WTC11 (cell line): ENCODE measurements at regions not wholly inside any gene's neighbourhood (a gene's known extent, or its start where the extent isn't known, plus 50 kb on each side); places are given as distances from the start of the nearest gene placed in this dataset.

Experiments
- ATAC-seq: fragments of 200-7000 bp; cut with Tn5 transposase; 2 replicates; pipeline ENCODE4 v1.10.0; 2021; ENCODE audit warnings: mild to moderate bottlenecking, moderate library complexity
- CTCF ChIA-PET: fragments of 300-600 bp; sonication (Branson Sonifier 250); formaldehyde crosslinking; loops from one replicate; lab custom pipeline; 2021; ENCODE audit warnings: antibody characterized with exemption; lab: Charles Lee
- POLR2A ChIA-PET: fragments of 350-600 bp; sonication (Branson Sonifier 250); formaldehyde crosslinking; loops from one replicate; lab custom pipeline; 2021; ENCODE audit warnings: antibody characterized with exemption; lab: Charles Lee
- DNase-seq: peaks from one replicate; pipeline ENCODE4 v3.0.0; 2021; ENCODE audit warnings: low spot score
- H3K27ac Mint-ChIP-seq: 2 replicates; pipeline ENCODE4 v1.8.0; 2021; ENCODE audit warnings: mixed read lengths
- H3K27me3 Mint-ChIP-seq: 2 replicates; pipeline ENCODE4 v1.8.0; 2021; ENCODE audit warnings: low read depth, mild to moderate bottlenecking, moderate library complexity, mixed read lengths
- H3K36me3 Mint-ChIP-seq: 2 replicates; pipeline ENCODE4 v1.8.0; 2021; ENCODE audit warnings: mixed read lengths
- H3K4me1 Mint-ChIP-seq: 2 replicates; pipeline ENCODE4 v1.8.0; 2022; ENCODE audit warnings: mixed read lengths
- H3K4me3 Mint-ChIP-seq: 2 replicates; pipeline ENCODE4 v1.8.0; 2021; ENCODE audit warnings: mild to moderate bottlenecking, moderate library complexity, mixed read lengths
- H3K9me3 Mint-ChIP-seq: 2 replicates; pipeline ENCODE4 v1.8.0; 2021; ENCODE audit warnings: mixed read lengths
- ATF2 ChIP-seq: sonication (generic); formaldehyde crosslinking; IDR thresholded peaks from 2 replicates; pipeline ENCODE4 v1.8.1; 2022; ENCODE audit warnings: low read depth, missing genetic modification reagents, borderline replicate concordance
- FOXK1 ChIP-seq: sonication (generic); formaldehyde crosslinking; IDR thresholded peaks from 2 replicates; pipeline ENCODE4 v1.8.0; 2022; ENCODE audit warnings: mild to moderate bottlenecking, moderate library complexity, missing genetic modification reagents
- FOXP1 ChIP-seq: sonication (generic); formaldehyde crosslinking; IDR thresholded peaks from 2 replicates; pipeline ENCODE4 v1.8.0; 2022; ENCODE audit warnings: missing genetic modification reagents, mild to moderate bottlenecking, moderate library complexity, borderline replicate concordance
- GTF2I ChIP-seq: fragments of 250-450 bp; sonication (Bioruptor Pico); conservative IDR thresholded peaks from 2 replicates; pipeline ENCODE4 v1.4.0; 2021; ENCODE audit warnings: mild to moderate bottlenecking
- IRF2 ChIP-seq: sonication (generic); formaldehyde crosslinking; IDR thresholded peaks from 2 replicates; pipeline ENCODE4 v1.8.0; 2022; ENCODE audit warnings: low read depth, missing genetic modification reagents, borderline replicate concordance
- JUN ChIP-seq: sonication (generic); formaldehyde crosslinking; IDR thresholded peaks from 2 replicates; pipeline ENCODE4 v1.8.0; 2023; ENCODE audit warnings: mild to moderate bottlenecking, missing genetic modification reagents
- KAT7 ChIP-seq: sonication (generic); formaldehyde crosslinking; IDR thresholded peaks from 2 replicates; pipeline ENCODE4 v1.8.1; 2023; ENCODE audit warnings: missing genetic modification reagents, mild to moderate bottlenecking, borderline replicate concordance
- NFE2L1 ChIP-seq: sonication (generic); formaldehyde crosslinking; IDR thresholded peaks from 2 replicates; pipeline ENCODE4 v1.8.1; 2023; ENCODE audit warnings: missing genetic modification reagents
- PRRX2 ChIP-seq: fragments of 250-450 bp; sonication (Bioruptor Pico); IDR thresholded peaks from 2 replicates; pipeline ENCODE4 v1.8.0; 2021; ENCODE audit warnings: mild to moderate bottlenecking
- RORB ChIP-seq: fragments of 250-450 bp; sonication (Bioruptor Pico); IDR thresholded peaks from 2 replicates; pipeline ENCODE4 v1.9.0; 2021; ENCODE audit warnings: mild to moderate bottlenecking
- SP1 ChIP-seq: sonication (generic); formaldehyde crosslinking; conservative IDR thresholded peaks from 2 replicates; pipeline ENCODE4 v1.8.1; 2022; ENCODE audit warnings: missing genetic modification reagents
- ZMAT4 ChIP-seq: fragments of 250-450 bp; sonication (Bioruptor Pico); IDR thresholded peaks from 2 replicates; pipeline ENCODE4 v1.9.0; 2021; ENCODE audit warnings: mild to moderate bottlenecking
- ZNF138 ChIP-seq: sonication (generic); formaldehyde crosslinking; conservative IDR thresholded peaks from 2 replicates; pipeline ENCODE4 v1.8.1; 2022; ENCODE audit warnings: mild to moderate bottlenecking, moderate library complexity, missing genetic modification reagents
- ZNF219 ChIP-seq: sonication (generic); formaldehyde crosslinking; IDR thresholded peaks from 2 replicates; pipeline ENCODE4 v1.8.0; 2023; ENCODE audit warnings: missing genetic modification reagents, mild to moderate bottlenecking, borderline replicate concordance
- TF ChIP-seq, protein P1 (sequence below): sonication (generic); formaldehyde crosslinking; IDR thresholded peaks from 2 replicates; pipeline ENCODE4 v1.8.0; 2023; ENCODE audit warnings: missing genetic modification reagents, mild to moderate bottlenecking, borderline replicate concordance
- TF ChIP-seq, protein P2 (sequence below): fragments of 250-450 bp; sonication (Bioruptor Pico); IDR thresholded peaks from 2 replicates; pipeline ENCODE4 v1.9.0; 2021; ENCODE audit warnings: mild to moderate bottlenecking, borderline replicate concordance
- TF ChIP-seq, protein P3 (sequence below): sonication (generic); formaldehyde crosslinking; IDR thresholded peaks from 2 replicates; pipeline ENCODE4 v1.8.0; 2022; ENCODE audit warnings: mild to moderate bottlenecking, missing genetic modification reagents

DNA sequence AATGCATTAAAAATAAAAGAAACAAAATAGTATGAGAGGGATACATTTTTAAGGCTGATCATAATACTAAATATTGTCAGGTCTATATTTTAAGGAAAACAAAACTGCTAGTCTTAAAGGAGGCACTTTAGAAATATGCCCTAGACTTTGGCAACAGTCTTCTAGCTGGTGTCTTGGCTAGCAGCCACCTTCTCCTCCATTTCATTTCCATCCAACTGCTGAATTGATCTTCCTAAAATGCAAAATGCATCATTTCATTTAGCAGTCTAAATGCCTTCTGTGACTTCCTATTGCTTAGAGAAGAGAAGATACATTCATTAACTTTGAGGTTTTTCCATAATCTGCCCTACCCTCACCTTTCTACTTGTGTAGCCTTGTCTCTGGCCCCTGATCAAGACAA lies 1404.1 kb downstream of the CDH11 start:
- no peak for ATAC-seq
- Mint-ChIP-seq H3K27me3 (no peaks in the 10 kb centered on the region; the same call in 1 of the 2 replicates), H3K4me3 (no peak overlapping the region), H3K36me3 (peaks cover 22% of the 10 kb centered on the region), H3K27ac (no peak overlapping the region), H3K9me3 (peaks cover 24% of the 10 kb centered on the region), H3K4me1 (peaks cover 26% of the 10 kb centered on the region)
- ChIA-PET POLR2A (no interaction called here), CTCF (no interaction called here)
- no peak for DNase-seq
- TF ChIP-seq, protein P1, sequence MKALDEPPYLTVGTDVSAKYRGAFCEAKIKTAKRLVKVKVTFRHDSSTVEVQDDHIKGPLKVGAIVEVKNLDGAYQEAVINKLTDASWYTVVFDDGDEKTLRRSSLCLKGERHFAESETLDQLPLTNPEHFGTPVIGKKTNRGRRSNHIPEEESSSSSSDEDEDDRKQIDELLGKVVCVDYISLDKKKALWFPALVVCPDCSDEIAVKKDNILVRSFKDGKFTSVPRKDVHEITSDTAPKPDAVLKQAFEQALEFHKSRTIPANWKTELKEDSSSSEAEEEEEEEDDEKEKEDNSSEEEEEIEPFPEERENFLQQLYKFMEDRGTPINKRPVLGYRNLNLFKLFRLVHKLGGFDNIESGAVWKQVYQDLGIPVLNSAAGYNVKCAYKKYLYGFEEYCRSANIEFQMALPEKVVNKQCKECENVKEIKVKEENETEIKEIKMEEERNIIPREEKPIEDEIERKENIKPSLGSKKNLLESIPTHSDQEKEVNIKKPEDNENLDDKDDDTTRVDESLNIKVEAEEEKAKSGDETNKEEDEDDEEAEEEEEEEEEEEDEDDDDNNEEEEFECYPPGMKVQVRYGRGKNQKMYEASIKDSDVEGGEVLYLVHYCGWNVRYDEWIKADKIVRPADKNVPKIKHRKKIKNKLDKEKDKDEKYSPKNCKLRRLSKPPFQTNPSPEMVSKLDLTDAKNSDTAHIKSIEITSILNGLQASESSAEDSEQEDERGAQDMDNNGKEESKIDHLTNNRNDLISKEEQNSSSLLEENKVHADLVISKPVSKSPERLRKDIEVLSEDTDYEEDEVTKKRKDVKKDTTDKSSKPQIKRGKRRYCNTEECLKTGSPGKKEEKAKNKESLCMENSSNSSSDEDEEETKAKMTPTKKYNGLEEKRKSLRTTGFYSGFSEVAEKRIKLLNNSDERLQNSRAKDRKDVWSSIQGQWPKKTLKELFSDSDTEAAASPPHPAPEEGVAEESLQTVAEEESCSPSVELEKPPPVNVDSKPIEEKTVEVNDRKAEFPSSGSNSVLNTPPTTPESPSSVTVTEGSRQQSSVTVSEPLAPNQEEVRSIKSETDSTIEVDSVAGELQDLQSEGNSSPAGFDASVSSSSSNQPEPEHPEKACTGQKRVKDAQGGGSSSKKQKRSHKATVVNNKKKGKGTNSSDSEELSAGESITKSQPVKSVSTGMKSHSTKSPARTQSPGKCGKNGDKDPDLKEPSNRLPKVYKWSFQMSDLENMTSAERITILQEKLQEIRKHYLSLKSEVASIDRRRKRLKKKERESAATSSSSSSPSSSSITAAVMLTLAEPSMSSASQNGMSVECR, result no peak
- TF ChIP-seq ZNF219 (CRISPR knock-in tag) (no peak), IRF2 (CRISPR knock-in tag) (no peak), NFE2L1 (CRISPR knock-in tag) (no peak), RORB (no peak), FOXP1 (CRISPR knock-in tag) (no peak), ATF2 (CRISPR knock-in tag) (no peak)
- TF ChIP-seq, protein P2, sequence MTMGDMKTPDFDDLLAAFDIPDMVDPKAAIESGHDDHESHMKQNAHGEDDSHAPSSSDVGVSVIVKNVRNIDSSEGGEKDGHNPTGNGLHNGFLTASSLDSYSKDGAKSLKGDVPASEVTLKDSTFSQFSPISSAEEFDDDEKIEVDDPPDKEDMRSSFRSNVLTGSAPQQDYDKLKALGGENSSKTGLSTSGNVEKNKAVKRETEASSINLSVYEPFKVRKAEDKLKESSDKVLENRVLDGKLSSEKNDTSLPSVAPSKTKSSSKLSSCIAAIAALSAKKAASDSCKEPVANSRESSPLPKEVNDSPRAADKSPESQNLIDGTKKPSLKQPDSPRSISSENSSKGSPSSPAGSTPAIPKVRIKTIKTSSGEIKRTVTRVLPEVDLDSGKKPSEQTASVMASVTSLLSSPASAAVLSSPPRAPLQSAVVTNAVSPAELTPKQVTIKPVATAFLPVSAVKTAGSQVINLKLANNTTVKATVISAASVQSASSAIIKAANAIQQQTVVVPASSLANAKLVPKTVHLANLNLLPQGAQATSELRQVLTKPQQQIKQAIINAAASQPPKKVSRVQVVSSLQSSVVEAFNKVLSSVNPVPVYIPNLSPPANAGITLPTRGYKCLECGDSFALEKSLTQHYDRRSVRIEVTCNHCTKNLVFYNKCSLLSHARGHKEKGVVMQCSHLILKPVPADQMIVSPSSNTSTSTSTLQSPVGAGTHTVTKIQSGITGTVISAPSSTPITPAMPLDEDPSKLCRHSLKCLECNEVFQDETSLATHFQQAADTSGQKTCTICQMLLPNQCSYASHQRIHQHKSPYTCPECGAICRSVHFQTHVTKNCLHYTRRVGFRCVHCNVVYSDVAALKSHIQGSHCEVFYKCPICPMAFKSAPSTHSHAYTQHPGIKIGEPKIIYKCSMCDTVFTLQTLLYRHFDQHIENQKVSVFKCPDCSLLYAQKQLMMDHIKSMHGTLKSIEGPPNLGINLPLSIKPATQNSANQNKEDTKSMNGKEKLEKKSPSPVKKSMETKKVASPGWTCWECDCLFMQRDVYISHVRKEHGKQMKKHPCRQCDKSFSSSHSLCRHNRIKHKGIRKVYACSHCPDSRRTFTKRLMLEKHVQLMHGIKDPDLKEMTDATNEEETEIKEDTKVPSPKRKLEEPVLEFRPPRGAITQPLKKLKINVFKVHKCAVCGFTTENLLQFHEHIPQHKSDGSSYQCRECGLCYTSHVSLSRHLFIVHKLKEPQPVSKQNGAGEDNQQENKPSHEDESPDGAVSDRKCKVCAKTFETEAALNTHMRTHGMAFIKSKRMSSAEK (CRISPR knock-in tag), result no peak

GRCh38 chr16:63714876-63715275 lies 1407.0 kb downstream of the CDH11 start:
- CTCF ChIA-PET, result interaction anchor here (0.9 kb wide), 1 partner anchor 185 kb away, joined by 3 read pairs; no protein-coding TSS in a partner anchor
- Mint-ChIP-seq H3K9me3 (peaks cover 24% of the 10 kb centered on the region), H3K27ac (peak overlapping the region; percentile 92), H3K4me3 (no peak overlapping the region), H3K4me1 (peaks cover 26% of the 10 kb centered on the region), H3K27me3 (no peaks in the 10 kb centered on the region; the same call in 1 of the 2 replicates), H3K36me3 (peaks cover 22% of the 10 kb centered on the region)
- ATAC-seq, result peak; percentile 100
- DNase-seq, result peak; percentile 46
- POLR2A ChIA-PET, result no interaction called here
- no peak for TF ChIP-seq ZMAT4 (CRISPR knock-in tag)
- TF ChIP-seq, protein P3, sequence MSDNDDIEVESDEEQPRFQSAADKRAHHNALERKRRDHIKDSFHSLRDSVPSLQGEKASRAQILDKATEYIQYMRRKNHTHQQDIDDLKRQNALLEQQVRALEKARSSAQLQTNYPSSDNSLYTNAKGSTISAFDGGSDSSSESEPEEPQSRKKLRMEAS (CRISPR knock-in tag), result no peak
- no peak for TF ChIP-seq PRRX2 (CRISPR knock-in tag)
- no peak for TF ChIP-seq ZNF138 (CRISPR knock-in tag)
- no peak for TF ChIP-seq SP1 (CRISPR knock-in tag)
- TF ChIP-seq, protein P2 (CRISPR knock-in tag), result no peak
- no peak for TF ChIP-seq KAT7 (CRISPR knock-in tag)
- TF ChIP-seq GTF2I (CRISPR knock-in tag), result no peak
- TF ChIP-seq JUN, result no peak
- TF ChIP-seq FOXK1 (CRISPR knock-in tag), result no peak
